Lower leg skin (tissue), 3 donors: ENCODE measurements at regions not wholly inside any gene's neighbourhood (a gene's known extent, or its start where the extent isn't known, plus 50 kb on each side); places are given as distances from the start of the nearest gene placed in this dataset.

Experiments
- CTCF ChIP-seq, 3 donors: fragments of 450-650 bp; IDR thresholded peaks; one replicate each; pipeline ENCODE4 v1.5.1; 2016; ENCODE audit warnings: antibody characterized with exemption in 3 of 3, mild to moderate bottlenecking in 3 of 3, moderate library complexity in 2 of 3
- POLR2A ChIP-seq, 2 donors: fragments of 450-650 bp; IDR thresholded peaks; one replicate each; pipeline ENCODE4 v1.6.1; 2016 to 2017; ENCODE audit warnings: antibody characterized with exemption in 2 of 2, mild to moderate bottlenecking in 1 of 2, moderate library complexity in 1 of 2

DNA sequence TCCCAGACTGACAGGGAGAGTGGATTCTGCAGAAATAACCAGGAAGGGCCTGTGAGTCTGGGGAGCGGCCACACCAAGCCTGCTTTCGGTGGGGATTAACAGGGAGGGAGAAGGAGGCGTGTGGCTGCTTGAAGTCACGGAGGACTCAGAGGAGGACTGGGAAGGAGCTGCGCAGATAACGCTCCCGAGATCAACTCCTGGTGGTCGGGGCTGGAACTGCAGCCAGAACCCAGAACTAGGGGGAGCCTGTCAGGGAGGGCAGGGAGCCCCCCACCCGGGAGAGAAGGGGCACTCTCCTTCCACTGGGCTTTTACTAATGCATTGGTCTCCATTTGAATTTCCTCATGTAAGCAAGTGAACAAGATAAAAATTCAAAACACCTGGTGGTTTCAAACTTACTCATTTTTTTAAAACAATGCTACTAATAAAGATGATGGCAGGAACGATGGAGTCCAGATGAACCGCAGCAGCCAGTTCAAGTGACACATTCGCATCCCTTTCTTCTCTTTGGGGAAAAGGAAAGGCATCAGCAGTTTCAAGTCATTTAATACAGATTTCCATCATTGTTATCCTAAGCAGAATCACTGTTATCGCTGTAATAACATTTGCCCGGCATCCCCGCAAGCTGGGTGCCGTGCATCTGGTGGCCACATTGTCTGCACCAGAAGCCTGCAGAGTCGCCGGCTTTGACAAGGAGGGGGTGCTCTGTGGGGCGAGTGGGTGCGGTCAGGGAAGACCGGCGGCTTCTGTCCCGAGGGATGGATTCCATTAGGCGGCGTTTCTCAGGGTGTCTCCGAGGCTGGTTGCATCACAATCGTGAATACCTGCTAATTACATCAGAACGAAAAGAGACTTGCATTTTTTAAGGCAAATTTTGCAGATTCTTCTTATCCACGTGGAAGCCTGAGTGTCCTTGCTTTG lies 183.0 kb downstream of the FOXL1 start:
- TF ChIP-seq CTCF (IDR thresholded peaks at IDR 0.05) (no peak), POLR2A (IDR thresholded peaks at IDR 0.05) (no peak)
